ENCODE measurements at regions not wholly inside any gene's neighbourhood (a gene's known extent, or its start where the extent isn't known, plus 50 kb on each side); places are given as distances from the start of the nearest gene placed in this dataset.

DNA sequence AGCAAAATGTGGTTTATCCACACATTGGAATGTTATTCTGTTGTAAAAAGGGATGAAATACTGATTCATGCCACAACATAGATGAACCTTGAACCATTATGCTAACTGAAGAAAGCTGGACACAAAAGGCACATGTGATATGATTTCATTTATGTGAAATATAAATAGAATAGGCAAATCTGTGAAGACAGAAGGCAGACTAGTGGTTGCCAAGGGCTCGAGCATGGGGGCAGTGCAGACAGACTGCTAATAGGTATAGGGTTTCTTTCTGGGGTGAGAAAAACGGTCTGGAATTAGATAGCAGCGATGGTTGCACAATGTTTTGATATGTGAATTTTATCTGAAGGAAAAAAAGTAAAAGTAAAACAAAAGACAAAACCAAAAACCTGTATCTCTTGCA, 54.6 kb upstream of the FNDC1 start:
- Histone ChIP-seq H3K4me3 (no peak overlapping the region), H3K4me1 (peaks cover 0 to 11% (median 0%) of the 10 kb centered on the region in 4 donors), H3K9me3 (no peaks in the 10 kb centered on the region), H3K27ac (no peak overlapping the region), H3K36me3 (no peaks in the 10 kb centered on the region), H3K27me3 (no peaks in the 10 kb centered on the region)
- TF ChIP-seq, protein P1, sequence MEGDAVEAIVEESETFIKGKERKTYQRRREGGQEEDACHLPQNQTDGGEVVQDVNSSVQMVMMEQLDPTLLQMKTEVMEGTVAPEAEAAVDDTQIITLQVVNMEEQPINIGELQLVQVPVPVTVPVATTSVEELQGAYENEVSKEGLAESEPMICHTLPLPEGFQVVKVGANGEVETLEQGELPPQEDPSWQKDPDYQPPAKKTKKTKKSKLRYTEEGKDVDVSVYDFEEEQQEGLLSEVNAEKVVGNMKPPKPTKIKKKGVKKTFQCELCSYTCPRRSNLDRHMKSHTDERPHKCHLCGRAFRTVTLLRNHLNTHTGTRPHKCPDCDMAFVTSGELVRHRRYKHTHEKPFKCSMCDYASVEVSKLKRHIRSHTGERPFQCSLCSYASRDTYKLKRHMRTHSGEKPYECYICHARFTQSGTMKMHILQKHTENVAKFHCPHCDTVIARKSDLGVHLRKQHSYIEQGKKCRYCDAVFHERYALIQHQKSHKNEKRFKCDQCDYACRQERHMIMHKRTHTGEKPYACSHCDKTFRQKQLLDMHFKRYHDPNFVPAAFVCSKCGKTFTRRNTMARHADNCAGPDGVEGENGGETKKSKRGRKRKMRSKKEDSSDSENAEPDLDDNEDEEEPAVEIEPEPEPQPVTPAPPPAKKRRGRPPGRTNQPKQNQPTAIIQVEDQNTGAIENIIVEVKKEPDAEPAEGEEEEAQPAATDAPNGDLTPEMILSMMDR (IDR thresholded peaks at IDR 0.05), result no peak
- TF ChIP-seq POLR2A (IDR thresholded peaks at IDR 0.05) (no peak), EP300 (IDR thresholded peaks at IDR 0.05; ENCODE audit: low read depth) (no peak), POLR2AphosphoS5 (IDR thresholded peaks at IDR 0.05) (no peak)
- intact Hi-C loops (cut with DNase I; ENCODE audit: low total_unique reads), result no loop called here
- DNase-seq, result no peak
- in situ Hi-C loops (cut with MboI; ENCODE audit: low pct_ligation_motif_present in 1 of 4, low pct_unique_long_range_greater_than_20kb in 1 of 4, low sequenced_read_pairs in 3 of 4), result loop anchor here in 2 of 4 donors (25.0 kb wide), 2 partner anchors 402 to 427 kb away; no protein-coding TSS in a partner anchor
- WGBS, 2 donors (ENCODE audit: low coverage in 1 of 2), result 55 to 73% methylated on average over 3 of the region's 3 CpGs

DNA sequence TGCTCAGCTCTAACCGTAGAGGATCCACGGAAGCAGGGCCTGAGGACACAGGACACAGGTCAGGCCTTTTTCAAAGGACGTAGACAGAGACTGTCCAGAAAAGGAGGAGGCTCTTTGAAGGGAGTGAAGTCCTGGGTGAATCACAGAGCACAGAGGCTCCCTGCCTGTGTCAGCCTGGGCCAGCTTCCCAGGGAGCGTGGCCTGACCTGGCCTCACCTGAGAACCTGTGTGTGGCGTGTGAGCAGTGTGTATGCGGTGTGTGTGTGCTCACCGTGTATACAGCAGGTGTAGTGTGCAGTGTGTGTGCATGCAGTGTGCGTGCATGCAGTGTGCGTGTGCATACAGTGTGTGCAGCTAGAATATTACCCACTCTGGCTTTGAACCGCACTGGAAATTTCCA, 56.0 kb upstream of the FNDC1 start:
- 95 to 100% methylated on average over 1 to 10 of the region's 10 CpGs for WGBS, 2 donors (ENCODE audit: low coverage in 1 of 2)
- H3K4me3 ChIP-seq, result no peak overlapping the region
- no peak for TF ChIP-seq POLR2A (IDR thresholded peaks at IDR 0.05)
- no peak for TF ChIP-seq EP300 (IDR thresholded peaks at IDR 0.05; ENCODE audit: low read depth)
- TF ChIP-seq, protein P1 (IDR thresholded peaks at IDR 0.05), result no peak
- TF ChIP-seq POLR2AphosphoS5 (IDR thresholded peaks at IDR 0.05), result no peak
- no peaks in the 10 kb centered on the region for H3K27me3 ChIP-seq
- H3K36me3 ChIP-seq, result no peaks in the 10 kb centered on the region
- peaks cover 0 to 9% (median 0%) of the 10 kb centered on the region in 4 donors for H3K4me1 ChIP-seq
- DNase-seq, result no peak
- in situ Hi-C loops (cut with MboI; ENCODE audit: low pct_ligation_motif_present in 1 of 4, low pct_unique_long_range_greater_than_20kb in 1 of 4, low sequenced_read_pairs in 3 of 4), result loop anchor here in 2 of 4 donors (25.0 kb wide), 2 partner anchors 401 to 426 kb away; no protein-coding TSS in a partner anchor
- H3K27ac ChIP-seq, result no peak overlapping the region
- H3K9me3 ChIP-seq, result no peaks in the 10 kb centered on the region
- intact Hi-C loops (cut with DNase I; ENCODE audit: low total_unique reads), result no loop called here

DNA sequence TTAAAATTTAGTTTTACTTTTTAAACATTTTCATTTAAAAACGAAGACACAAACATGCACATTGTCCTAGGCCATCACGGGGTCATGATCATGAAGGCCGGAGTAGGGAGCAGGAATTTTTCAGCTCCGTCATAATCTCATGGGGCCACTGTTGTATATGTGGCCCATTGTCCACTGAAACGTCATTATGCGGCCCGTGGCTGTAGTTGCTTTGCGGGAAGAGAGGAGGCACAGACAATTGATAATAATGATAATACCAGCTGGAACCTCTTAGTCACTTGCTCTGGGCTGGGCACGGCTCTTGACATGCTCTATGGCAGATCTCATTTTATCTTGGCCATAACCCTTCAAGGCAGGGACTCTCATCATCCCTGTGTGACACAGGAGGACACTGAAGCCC, 56.5 kb upstream of the FNDC1 start:
- in situ Hi-C loops (cut with MboI; ENCODE audit: low pct_ligation_motif_present in 1 of 4, low pct_unique_long_range_greater_than_20kb in 1 of 4, low sequenced_read_pairs in 3 of 4), result loop anchor here in 2 of 4 donors (25.0 kb wide), 2 partner anchors 400 to 425 kb away; no protein-coding TSS in a partner anchor
- intact Hi-C loops (cut with DNase I; ENCODE audit: low total_unique reads), result no loop called here
- no peaks in the 10 kb centered on the region for H3K9me3 ChIP-seq
- H3K27ac ChIP-seq, result no peak overlapping the region
- H3K36me3 ChIP-seq, result no peaks in the 10 kb centered on the region
- no peak for DNase-seq
- 94 to 100% methylated on average over 1 to 9 of the region's 9 CpGs for WGBS, 2 donors (ENCODE audit: low coverage in 1 of 2)
- TF ChIP-seq, protein P1 (IDR thresholded peaks at IDR 0.05), result no peak
- TF ChIP-seq POLR2AphosphoS5 (IDR thresholded peaks at IDR 0.05) (no peak), POLR2A (IDR thresholded peaks at IDR 0.05) (no peak), EP300 (IDR thresholded peaks at IDR 0.05; ENCODE audit: low read depth) (no peak)
- H3K4me1 ChIP-seq, result peaks cover 0 to 5% (median 0%) of the 10 kb centered on the region in 4 donors
- H3K4me3 ChIP-seq, result no peak overlapping the region
- no peaks in the 10 kb centered on the region for H3K27me3 ChIP-seq

DNA sequence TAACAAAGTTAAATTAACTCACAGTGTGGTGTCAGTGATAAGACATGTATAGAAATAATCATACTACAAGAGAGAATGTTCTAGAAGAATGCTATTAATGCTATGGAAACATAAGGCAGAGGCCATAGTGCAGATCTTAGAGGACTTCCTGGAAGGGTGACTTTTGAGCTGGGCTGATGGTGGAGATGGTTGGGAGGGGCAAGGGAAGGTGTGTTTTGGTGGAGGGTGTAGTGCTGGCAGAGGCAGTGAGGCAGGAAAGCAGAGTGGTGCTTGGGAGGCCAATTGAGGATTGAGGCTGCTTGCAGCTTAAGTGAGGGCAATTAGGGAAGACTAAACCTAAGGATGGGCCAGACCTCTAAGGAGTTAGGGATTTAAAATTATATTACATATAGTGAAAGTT, 58.5 kb upstream of the FNDC1 start:
- no peak overlapping the region for H3K27ac ChIP-seq
- TF ChIP-seq EP300 (IDR thresholded peaks at IDR 0.05; ENCODE audit: low read depth) (no peak), POLR2AphosphoS5 (IDR thresholded peaks at IDR 0.05) (no peak), POLR2A (IDR thresholded peaks at IDR 0.05) (no peak)
- TF ChIP-seq, protein P1 (IDR thresholded peaks at IDR 0.05), result no peak
- H3K4me3 ChIP-seq, result no peak overlapping the region
- H3K4me1 ChIP-seq, result peaks cover 0 to 5% (median 0%) of the 10 kb centered on the region in 4 donors
- in situ Hi-C loops (cut with MboI; ENCODE audit: low pct_ligation_motif_present in 1 of 4, low pct_unique_long_range_greater_than_20kb in 1 of 4, low sequenced_read_pairs in 3 of 4) (loop anchor here in 2 of 4 donors (25.0 kb wide), 2 partner anchors 398 to 423 kb away; no protein-coding TSS in a partner anchor), intact Hi-C loops (cut with DNase I; ENCODE audit: low total_unique reads) (no loop called here)
- no peaks in the 10 kb centered on the region for H3K36me3 ChIP-seq
- no peak for DNase-seq
- H3K9me3 ChIP-seq, result no peaks in the 10 kb centered on the region
- no peaks in the 10 kb centered on the region for H3K27me3 ChIP-seq
